BE2C (cell line): ENCODE measurements at regions not wholly inside any gene's neighbourhood (a gene's known extent, or its start where the extent isn't known, plus 50 kb on each side); places are given as distances from the start of the nearest gene placed in this dataset.

ENCODE experiments used
- DNase-seq: peaks from one replicate; pipeline ENCODE4 v3.0.0-alpha.2; 2020
- H3K27me3 ChIP-seq: fragments of 250-450 bp; sonication (Bioruptor Pico); 2 replicates; pipeline ENCODE4 v1.5.1; 2020; ENCODE audit warnings: mild to moderate bottlenecking
- H3K36me3 ChIP-seq: fragments of 250-450 bp; sonication (Bioruptor Pico); 2 replicates; pipeline ENCODE4 v1.5.1; 2020; ENCODE audit warnings: mild to moderate bottlenecking
- H3K4me1 ChIP-seq: fragments of 250-450 bp; sonication (Bioruptor Pico); 2 replicates; pipeline ENCODE4 v1.5.1; 2020
- H3K4me3 ChIP-seq: 2 replicates; pipeline ENCODE4 v1.5.1; 2011; ENCODE audit warnings: low read depth, low read length
- H3K9me3 ChIP-seq: fragments of 250-450 bp; sonication (Bioruptor Pico); 2 replicates; pipeline ENCODE4 v1.5.1; 2020
- CTCF ChIP-seq: IDR thresholded peaks from 2 replicates; pipeline ENCODE4 v1.5.1; 2012; ENCODE audit warnings: mild to moderate bottlenecking, low read depth, low read length

DNA sequence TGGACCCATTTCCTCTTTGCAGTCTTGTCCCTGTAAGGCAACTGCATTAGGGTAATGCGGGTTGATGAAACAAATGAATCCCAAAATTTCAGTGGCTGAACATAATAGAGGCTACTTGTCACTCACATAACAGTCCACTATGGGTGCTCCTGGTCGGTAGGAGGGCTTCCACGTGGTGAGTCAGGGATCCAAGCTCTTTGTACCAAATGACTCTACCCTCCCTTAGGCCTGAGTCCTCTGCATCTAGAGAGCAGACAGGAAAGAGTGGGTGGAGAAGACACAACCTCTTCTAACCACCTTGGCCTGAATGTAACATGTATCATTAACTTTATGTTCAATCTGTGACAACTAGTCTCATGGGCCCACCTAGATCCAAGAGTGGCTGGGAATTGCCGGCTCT is 86.2 kb upstream of the HAAO start:
- H3K27me3 ChIP-seq: no peaks in the 10 kb centered on the region
- TF ChIP-seq CTCF: no peak
- H3K4me1 ChIP-seq: peaks cover 14% of the 10 kb centered on the region

GRCh38 chr2:42877936-42878335 is 85.6 kb upstream of the HAAO start:
- Histone ChIP-seq H3K36me3 (no peaks in the 10 kb centered on the region), H3K9me3 (no peaks in the 10 kb centered on the region), H3K4me1 (peaks cover 14% of the 10 kb centered on the region), H3K27me3 (no peaks in the 10 kb centered on the region), H3K4me3 (no peak overlapping the region)
- no peak for TF ChIP-seq CTCF
- DNase-seq: no peak

More for the DNA sequence above, 86.2 kb upstream of the HAAO start:
- DNase-seq: no peak
- H3K36me3 ChIP-seq: no peaks in the 10 kb centered on the region
- no peaks in the 10 kb centered on the region for H3K9me3 ChIP-seq
- no peak overlapping the region for H3K4me3 ChIP-seq

GRCh38 chr2:42877511-42877910 is 85.1 kb upstream of the HAAO start:
- Histone ChIP-seq H3K4me1 (peaks cover 14% of the 10 kb centered on the region), H3K36me3 (no peaks in the 10 kb centered on the region), H3K9me3 (no peaks in the 10 kb centered on the region), H3K27me3 (no peaks in the 10 kb centered on the region), H3K4me3 (no peak overlapping the region)
- no peak for TF ChIP-seq CTCF
- no peak for DNase-seq

DNA sequence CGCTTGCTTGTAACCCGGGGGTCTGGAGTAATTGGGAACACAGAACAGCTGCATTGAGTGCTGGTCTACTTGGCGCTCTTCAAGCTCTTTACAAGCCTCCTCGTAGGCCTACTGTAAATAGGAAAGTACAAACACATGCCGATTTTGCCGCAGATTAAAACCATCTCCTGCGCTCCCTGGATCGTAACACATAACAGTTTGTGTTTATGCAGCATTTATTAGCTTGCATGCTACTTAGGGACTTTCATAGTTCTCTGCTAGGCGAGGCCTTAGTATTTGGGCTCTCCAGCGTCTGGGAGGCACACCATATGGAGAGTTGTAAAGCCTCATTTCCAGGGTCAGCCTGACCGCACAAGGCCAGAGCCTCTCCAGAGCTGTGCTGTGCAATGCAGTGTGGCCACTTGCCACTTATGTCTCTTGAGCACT is 84.0 kb upstream of the HAAO start:
- Histone ChIP-seq H3K4me3 (no peak overlapping the region), H3K27me3 (no peaks in the 10 kb centered on the region), H3K4me1 (peaks cover 8% of the 10 kb centered on the region), H3K36me3 (no peaks in the 10 kb centered on the region), H3K9me3 (no peaks in the 10 kb centered on the region)
- TF ChIP-seq CTCF: no peak
- no peak for DNase-seq

GRCh38 chr2:42875880-42876279 is 83.5 kb upstream of the HAAO start:
- DNase-seq: no peak
- TF ChIP-seq CTCF: no peak
- no peaks in the 10 kb centered on the region for H3K27me3 ChIP-seq
- peaks cover 3% of the 10 kb centered on the region for H3K4me1 ChIP-seq
- H3K9me3 ChIP-seq: no peaks in the 10 kb centered on the region
- H3K4me3 ChIP-seq: no peak overlapping the region
- H3K36me3 ChIP-seq: no peaks in the 10 kb centered on the region

GRCh38 chr2:42874949-42875801 is 82.8 kb upstream of the HAAO start:
- H3K4me1 ChIP-seq: no peaks in the 10 kb centered on the region
- H3K36me3 ChIP-seq: no peaks in the 10 kb centered on the region
- no peaks in the 10 kb centered on the region for H3K9me3 ChIP-seq
- no peak for DNase-seq
- H3K4me3 ChIP-seq: no peak overlapping the region
- H3K27me3 ChIP-seq: no peaks in the 10 kb centered on the region
- TF ChIP-seq CTCF: no peak
